LNCaP clone FGC (cell line): ENCODE measurements at regions not wholly inside any gene's neighbourhood (a gene's known extent, or its start where the extent isn't known, plus 50 kb on each side); places are given as distances from the start of the nearest gene placed in this dataset.
A peak's percentile ranks its signal among the peaks of the same experiment; 100 is the strongest.

Experiments
- DNase-seq: peaks from one replicate; pipeline ENCODE4 v3.0.0-alpha.2; 2011; ENCODE audit warnings: low read depth
- H3K4me3 ChIP-seq: 2 replicates; pipeline ENCODE4 v1.5.1; 2011; ENCODE audit warnings: mild to moderate bottlenecking, low read depth, low read length, control low read depth
- TF ChIP-seq, protein P1 (sequence below): IDR thresholded peaks from 2 replicates; pipeline ENCODE4 v1.5.1; 2012; ENCODE audit warnings: mild to moderate bottlenecking; ENCODE audit not compliant: control insufficient read depth, insufficient read depth; ENCODE audit errors: extremely low read depth

DNA sequence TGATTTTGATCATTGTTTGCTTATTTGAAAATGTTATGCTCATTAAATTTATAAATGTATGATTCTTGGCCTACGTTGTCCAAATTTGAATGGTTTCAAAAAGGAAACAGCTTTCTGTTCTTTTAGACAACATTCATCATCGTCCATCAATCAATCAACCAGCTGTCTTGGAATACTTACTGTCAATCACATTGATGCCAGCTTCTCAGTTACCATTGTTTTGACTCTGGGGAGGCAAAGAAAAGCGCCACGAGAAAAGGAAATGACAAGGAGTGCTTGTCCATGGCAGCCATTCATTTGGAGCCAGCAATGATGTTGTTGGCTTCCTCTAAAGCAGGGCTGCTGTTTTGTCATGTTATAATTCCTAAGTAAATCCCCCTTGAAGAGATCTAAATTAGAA is 62.2 kb upstream of the TP63 start:
- H3K4me3 ChIP-seq: no peak overlapping the region
- DNase-seq: no peak
- TF ChIP-seq, protein P1, sequence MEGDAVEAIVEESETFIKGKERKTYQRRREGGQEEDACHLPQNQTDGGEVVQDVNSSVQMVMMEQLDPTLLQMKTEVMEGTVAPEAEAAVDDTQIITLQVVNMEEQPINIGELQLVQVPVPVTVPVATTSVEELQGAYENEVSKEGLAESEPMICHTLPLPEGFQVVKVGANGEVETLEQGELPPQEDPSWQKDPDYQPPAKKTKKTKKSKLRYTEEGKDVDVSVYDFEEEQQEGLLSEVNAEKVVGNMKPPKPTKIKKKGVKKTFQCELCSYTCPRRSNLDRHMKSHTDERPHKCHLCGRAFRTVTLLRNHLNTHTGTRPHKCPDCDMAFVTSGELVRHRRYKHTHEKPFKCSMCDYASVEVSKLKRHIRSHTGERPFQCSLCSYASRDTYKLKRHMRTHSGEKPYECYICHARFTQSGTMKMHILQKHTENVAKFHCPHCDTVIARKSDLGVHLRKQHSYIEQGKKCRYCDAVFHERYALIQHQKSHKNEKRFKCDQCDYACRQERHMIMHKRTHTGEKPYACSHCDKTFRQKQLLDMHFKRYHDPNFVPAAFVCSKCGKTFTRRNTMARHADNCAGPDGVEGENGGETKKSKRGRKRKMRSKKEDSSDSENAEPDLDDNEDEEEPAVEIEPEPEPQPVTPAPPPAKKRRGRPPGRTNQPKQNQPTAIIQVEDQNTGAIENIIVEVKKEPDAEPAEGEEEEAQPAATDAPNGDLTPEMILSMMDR: no peak

DNA sequence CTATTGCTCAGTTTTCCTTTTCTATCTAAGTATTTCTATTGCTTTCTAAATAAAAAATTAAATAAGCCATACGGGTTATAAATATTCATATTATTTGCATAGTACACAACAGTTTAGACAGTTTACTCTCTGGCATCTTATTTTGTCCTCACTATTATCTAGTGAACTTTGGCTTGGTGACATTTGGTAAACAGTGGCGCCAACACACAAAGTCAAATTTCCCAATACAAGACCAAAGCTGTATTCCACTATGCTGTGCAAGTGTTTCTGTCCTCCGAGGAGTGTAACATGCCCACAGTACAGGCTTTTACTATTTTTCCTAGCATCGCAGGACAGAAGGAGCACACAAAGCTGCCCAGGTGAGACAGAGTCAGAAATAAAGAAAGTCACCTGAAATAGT is 61.7 kb upstream of the TP63 start:
- TF ChIP-seq, protein P1: no peak
- DNase-seq: peak; percentile 31
- no peak overlapping the region for H3K4me3 ChIP-seq

DNA sequence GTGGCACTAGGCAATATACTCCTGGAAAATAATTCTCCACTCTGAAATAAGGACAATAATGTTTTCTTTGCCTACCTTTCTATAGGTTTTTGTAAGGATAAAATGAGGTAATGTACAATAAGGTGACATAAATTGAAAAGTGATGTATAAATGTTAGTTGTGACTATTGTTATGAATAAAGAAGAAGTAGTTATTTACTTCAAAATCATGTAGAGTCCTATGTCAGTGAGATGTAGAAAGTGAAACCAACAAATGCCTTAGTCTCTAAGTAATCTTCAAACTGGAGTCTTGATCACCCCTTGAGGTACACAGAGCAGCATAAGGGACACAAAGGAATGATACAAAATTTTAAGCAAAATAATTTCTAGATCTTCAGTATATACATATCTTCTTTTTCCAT is 60.3 kb upstream of the TP63 start:
- no peak for DNase-seq
- TF ChIP-seq, protein P1: no peak
- no peak overlapping the region for H3K4me3 ChIP-seq

DNA sequence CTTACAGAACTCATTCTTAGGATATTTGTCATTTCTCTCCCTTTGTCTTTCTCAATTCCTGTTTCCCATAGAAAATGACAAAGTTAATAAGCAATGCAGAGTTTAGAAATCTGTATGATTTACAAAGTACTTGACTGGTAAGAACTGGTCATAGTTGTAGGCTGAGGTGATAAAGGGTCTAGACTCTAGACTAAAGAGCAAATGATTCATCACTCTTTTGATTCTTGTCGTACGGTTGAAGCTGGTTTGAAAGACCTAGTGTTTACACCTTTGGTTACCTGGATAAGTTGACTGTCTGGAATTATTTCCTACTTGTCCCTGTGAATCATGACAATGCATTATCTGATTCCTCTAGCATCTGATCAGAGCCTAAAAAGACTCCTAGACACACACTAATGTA is 58.9 kb upstream of the TP63 start:
- H3K4me3 ChIP-seq: no peak overlapping the region
- no peak for DNase-seq
- TF ChIP-seq, protein P1: no peak

DNA sequence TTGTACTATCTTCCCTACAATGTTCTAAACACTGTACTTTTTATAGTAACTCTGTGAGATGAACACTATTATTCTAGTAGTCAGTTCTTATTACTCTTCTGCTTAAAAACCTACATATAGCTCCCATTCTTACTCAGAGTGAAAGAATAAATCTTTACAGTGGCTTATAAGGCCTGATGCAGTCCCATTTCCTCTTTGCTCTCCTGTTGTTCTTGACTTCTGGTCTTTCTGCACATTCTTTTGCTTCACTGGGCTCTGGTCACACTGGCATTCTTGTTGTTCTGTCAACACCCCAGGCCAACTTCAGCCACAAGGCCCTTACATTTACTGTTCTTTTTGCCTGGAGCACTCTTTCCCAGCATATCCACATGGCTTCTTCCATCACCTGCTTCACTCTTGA is 58.2 kb upstream of the TP63 start:
- no peak for DNase-seq

DNA sequence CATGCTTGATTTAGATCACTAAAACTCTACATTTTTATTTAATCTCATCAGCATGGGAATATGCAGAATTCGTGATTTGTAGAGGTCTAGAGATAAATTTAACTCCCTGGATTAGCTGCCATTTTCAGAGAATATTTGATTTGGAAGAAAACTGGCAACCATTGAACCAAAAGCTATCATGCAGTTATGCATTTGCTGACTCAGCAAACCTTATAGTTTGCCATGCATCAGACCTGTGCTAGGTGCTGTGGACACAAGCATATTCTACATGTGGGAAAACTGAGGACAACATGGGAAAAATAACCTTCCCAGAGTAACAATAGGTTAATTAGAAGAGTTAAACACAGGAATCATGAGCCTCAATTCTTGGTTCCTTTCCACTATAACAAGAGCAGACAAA is 54.7 kb upstream of the TP63 start:
- DNase-seq: no peak
- TF ChIP-seq, protein P1: no peak
- no peak overlapping the region for H3K4me3 ChIP-seq

More for the DNA sequence above, 58.2 kb upstream of the TP63 start:
- H3K4me3 ChIP-seq: no peak overlapping the region
- TF ChIP-seq, protein P1: no peak
